Stomach (tissue), 8 donors: ENCODE measurements at regions not wholly inside any gene's neighbourhood (a gene's known extent, or its start where the extent isn't known, plus 50 kb on each side); places are given as distances from the start of the nearest gene placed in this dataset.
"Not testable (repeated sequence)": the region's sequence is repeated elsewhere in the genome, so short reads cannot be mapped to it uniquely, and the experiment has no call there.

Experiments
- DNase-seq, 2 donors: peaks; one replicate each; pipeline versions ENCODE4 v3.0.0 to v3.0.0-alpha.2; 2013 to 2019
- H3K27ac ChIP-seq, 5 donors: fragments of 200-600 bp in 4 of 5; sonication (generic) in 4 of 5; one replicate each; pipeline ENCODE4 v1.5.1; 2013 to 2019; ENCODE audit warnings: mild to moderate bottlenecking in 1 of 5, moderate library complexity in 1 of 5
- H3K27me3 ChIP-seq, 3 donors: fragments of 200-600 bp; sonication (generic); one replicate each; pipeline ENCODE4 v1.5.1; 2017 to 2019; ENCODE audit warnings: mixed run types in 1 of 3
- H3K36me3 ChIP-seq, 4 donors: fragments of 200-600 bp; sonication (generic); 1 replicate in 3 of 4; 2 replicates in 1 of 4; pipeline ENCODE4 v1.5.1; 2016 to 2019
- H3K4me1 ChIP-seq, 4 donors: fragments of 200-600 bp; sonication (generic); one replicate each; pipeline ENCODE4 v1.5.1; 2016 to 2019
- H3K4me3 ChIP-seq, 4 donors: fragments of 200-600 bp; sonication (generic) in 3 of 4; one replicate each; pipeline ENCODE4 v1.5.1; 2016 to 2019; ENCODE audit warnings: mild to moderate bottlenecking in 1 of 4
- H3K9me3 ChIP-seq, 4 donors: fragments of 200-600 bp; sonication (generic); one replicate each; pipeline ENCODE4 v1.5.1; 2016 to 2019
- WGBS, 5 donors: extraction: QIAGEN DNeasy Blood & Tissue Kit in 3 of 5; methylation state at CpG; one replicate each; pipeline versions ENCODE4 v1.1.5 to v1.1.7; 2013 to 2018; 5-methylcytosine and 5-hydroxymethylcytosine counted together
- intact Hi-C: fragments of 100-400 bp; cut with DNase I; formaldehyde crosslinking; loops from one replicate; pipeline ENCODE4 v1.15.1; 2023; ENCODE audit warnings: low total_unique reads
- TF ChIP-seq, protein P1 (sequence below), 7 experiments: fragments of 450-650 bp in 4 of 7; fragments of 200-600 bp in 3 of 7; sonication (generic) in 3 of 7; IDR thresholded peaks; one replicate each; pipeline ENCODE4 v1.5.1; 2016 to 2019; ENCODE audit warnings: antibody characterized with exemption in 7 of 7, control low read depth in 2 of 7, mild to moderate bottlenecking in 1 of 7
- donor health status: healthy with polysubstance abuse.
- donor health status: Bipolar disorder and iron deficiency.
- donor health status: healthy.

DNA sequence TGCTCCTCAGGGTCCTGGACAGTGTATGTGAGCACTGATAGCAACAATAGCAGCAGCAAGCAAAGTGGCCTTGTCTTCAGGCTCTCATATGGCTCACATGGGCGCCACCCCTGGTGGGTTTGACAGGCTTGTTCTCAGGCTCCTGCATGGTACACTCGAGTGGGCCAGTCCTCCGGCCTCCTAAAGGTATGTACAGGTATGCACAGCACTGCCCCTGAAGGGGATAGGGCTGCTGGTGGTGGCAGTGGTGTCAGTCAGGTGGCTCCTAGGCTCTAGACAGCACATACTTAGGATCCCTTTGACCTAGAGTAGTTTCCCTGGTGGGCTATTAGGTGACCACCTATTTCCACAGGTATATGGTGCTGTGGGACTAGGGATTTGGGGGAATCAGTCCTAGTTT lies 79.8 kb downstream of the LGALS9B start:
- H3K9me3 ChIP-seq, H3K27me3 ChIP-seq, H3K36me3 ChIP-seq, DNase-seq, H3K4me1 ChIP-seq, intact Hi-C loops, H3K27ac ChIP-seq, H3K4me3 ChIP-seq: not testable (repeated sequence)
- WGBS, 5 donors = 86 to 91% (median 89%) methylated on average over 2 to 3 of the region's 3 CpGs; no CpG with 5 or more reads in 2 of the 5 donors

DNA sequence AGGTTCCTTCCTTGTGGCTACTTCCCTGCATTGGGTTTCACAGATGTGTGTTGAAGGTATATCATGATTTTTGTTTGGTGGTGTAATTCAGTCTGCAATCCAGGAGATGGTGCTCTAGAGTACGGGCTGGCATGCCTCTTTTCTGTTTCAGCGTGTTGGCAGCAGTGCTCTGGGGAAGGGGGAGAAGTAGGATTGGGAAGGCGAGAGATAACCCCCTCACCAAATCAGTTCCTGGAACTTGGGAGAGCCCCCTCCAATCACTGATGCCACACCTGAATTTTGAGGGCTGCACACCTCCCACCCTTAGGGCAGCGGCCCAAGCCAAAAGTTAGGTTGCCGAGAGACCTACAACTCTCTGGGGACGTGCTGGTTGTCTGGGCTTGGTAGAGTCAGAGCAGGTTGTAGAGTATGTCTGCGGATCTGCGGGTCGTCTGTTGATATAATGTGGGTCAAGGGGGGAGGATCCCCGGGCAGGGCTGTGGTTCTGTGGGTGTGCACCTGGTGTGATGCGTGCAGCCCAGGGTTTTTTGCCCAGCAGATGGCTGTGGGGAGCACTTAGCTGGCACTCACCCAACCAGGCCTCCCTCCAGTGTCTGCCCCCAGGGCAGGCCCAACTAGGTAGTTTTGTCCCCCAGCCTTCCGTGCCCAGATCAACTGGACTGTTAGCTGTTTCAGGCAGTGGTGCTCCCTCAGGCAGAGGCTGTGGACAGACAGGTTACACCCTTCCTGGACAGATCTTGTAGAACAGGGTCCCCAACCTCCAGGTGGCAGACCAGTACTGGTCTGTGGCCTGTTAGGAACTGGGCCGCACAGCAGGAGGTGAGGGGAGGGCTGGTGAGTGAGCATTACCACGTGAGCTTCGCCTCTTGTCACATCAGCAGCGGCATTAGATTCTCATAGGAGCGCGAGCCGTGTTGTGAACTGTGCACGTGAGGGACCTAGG lies 85.7 kb downstream of the LGALS9B start:
- TF ChIP-seq, protein P1, sequence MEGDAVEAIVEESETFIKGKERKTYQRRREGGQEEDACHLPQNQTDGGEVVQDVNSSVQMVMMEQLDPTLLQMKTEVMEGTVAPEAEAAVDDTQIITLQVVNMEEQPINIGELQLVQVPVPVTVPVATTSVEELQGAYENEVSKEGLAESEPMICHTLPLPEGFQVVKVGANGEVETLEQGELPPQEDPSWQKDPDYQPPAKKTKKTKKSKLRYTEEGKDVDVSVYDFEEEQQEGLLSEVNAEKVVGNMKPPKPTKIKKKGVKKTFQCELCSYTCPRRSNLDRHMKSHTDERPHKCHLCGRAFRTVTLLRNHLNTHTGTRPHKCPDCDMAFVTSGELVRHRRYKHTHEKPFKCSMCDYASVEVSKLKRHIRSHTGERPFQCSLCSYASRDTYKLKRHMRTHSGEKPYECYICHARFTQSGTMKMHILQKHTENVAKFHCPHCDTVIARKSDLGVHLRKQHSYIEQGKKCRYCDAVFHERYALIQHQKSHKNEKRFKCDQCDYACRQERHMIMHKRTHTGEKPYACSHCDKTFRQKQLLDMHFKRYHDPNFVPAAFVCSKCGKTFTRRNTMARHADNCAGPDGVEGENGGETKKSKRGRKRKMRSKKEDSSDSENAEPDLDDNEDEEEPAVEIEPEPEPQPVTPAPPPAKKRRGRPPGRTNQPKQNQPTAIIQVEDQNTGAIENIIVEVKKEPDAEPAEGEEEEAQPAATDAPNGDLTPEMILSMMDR (IDR thresholded peaks at IDR 0.05) = peak in 4 of 7 experiments; percentile 13 to 39 (median 25)
- 11 to 64% (median 50%) methylated on average over 6 to 20 of the region's 20 CpGs for WGBS, 5 donors

DNA sequence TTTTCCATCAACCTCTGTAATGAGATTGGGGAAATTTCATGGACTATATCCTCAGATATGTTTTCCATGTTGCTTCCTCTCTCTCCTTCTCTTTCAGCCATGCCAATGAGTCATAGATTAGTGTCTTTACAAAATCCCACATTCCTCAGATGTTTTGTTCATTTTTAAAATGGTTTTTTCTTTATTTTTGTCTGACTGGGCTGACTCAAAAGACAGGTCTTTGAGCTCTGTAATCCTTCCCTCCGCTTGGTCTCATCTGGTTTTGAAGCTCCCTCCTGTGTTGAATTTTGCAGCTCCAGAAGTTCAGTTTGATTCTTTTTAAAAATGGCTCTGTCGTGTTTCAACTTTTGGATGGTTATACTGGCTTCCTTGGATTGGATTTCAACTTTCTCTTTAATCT lies 86.7 kb downstream of the LGALS9B start:
- H3K4me1 ChIP-seq, H3K27me3 ChIP-seq, H3K4me3 ChIP-seq, H3K27ac ChIP-seq, H3K9me3 ChIP-seq, intact Hi-C loops, H3K36me3 ChIP-seq, DNase-seq: not testable (repeated sequence)
- WGBS, 5 donors = 54 to 70% (median 68%) methylated on average over 2 of the region's 2 CpGs

More for the DNA sequence above, 85.7 kb downstream of the LGALS9B start:
- H3K36me3 ChIP-seq, H3K27ac ChIP-seq, intact Hi-C loops, H3K9me3 ChIP-seq, H3K4me3 ChIP-seq, H3K4me1 ChIP-seq, H3K27me3 ChIP-seq: not testable (repeated sequence)
- peak in 1 of 2 donors; percentile 43 for DNase-seq

DNA sequence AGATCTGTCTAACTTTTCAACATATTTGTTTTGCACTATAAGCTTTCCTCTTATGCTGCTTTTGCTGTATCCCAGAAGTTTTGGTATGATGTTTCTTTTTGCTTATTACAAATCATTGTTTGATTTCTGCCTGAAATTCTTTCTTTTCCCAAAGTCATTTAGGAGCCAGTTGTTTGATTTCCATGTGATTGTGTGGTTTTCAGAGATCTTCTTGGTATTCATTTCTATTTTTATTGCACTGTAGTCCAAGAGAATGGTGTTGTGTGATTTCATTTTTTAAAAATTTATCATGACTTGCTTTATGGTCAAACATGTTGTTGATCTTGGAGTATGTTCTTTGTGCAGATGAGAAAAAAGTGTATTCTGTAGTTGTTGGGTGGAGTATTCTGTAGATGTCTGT lies 88.1 kb downstream of the LGALS9B start:
- intact Hi-C loops, H3K36me3 ChIP-seq, H3K4me3 ChIP-seq, H3K27ac ChIP-seq, H3K27me3 ChIP-seq, DNase-seq, H3K4me1 ChIP-seq, H3K9me3 ChIP-seq: not testable (repeated sequence)

DNA sequence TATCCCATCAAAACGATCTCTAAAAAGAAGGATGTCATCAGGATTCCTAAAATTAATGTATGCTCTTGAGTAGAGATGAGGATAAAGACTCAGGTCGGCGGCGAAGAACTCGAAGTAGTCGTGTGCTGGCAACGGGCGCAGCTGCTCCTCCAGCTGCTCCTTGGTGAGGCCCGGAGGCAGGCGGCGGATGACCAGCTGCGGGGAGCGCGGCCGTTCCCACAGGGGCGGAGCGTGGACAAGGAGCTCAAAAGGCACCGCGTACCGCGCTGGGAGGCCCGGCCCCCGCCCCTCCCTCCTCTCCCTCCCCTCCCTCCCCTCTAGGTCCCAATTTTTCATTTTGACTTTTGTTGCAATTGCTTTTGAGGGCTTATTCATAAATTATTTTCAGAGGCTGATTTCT lies 90.7 kb downstream of the LGALS9B start:
- WGBS, 5 donors = 20 to 37% (median 27%) methylated on average over 2 to 17 of the region's 23 CpGs; no CpG with 5 or more reads in 1 of the 5 donors
- peak in 1 of 2 donors; percentile 22 for DNase-seq

DNA sequence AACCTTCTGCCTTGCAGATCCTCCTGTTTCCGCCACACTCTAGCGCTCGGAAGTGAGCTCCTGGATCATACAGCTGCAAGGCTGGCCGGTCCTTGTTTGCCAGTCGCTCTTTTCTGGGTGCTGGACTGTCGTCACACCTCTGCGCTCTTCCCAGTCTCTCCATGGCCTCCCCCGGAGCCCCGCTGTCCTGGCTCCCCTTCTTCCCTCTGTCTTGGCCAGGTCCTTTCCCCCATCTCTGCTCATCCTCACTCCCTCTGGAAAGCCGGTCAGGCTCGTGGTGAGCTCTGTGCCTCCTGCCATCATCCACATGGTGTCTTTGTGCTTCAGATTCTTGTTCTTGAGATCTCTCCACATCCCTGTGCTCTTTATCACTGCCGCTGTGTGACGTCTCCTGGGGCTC lies 91.6 kb downstream of the LGALS9B start:
- WGBS, 5 donors = 76 to 88% (median 83%) methylated on average over 9 to 13 of the region's 13 CpGs
- intact Hi-C loops = not testable (repeated sequence)

More for the DNA sequence above, 90.7 kb downstream of the LGALS9B start:
- H3K27ac ChIP-seq, intact Hi-C loops, H3K4me3 ChIP-seq, H3K9me3 ChIP-seq, H3K36me3 ChIP-seq, H3K4me1 ChIP-seq, H3K27me3 ChIP-seq: not testable (repeated sequence)

More for the DNA sequence above, 91.6 kb downstream of the LGALS9B start:
- H3K27ac ChIP-seq, H3K4me3 ChIP-seq, H3K36me3 ChIP-seq, H3K27me3 ChIP-seq, H3K9me3 ChIP-seq, DNase-seq, H3K4me1 ChIP-seq: not testable (repeated sequence)
